Activated naive CD4-positive, alpha-beta T cell treated with Interleukin-2 at 50 U/mL for 16 hours (primary cell): ENCODE measurements at regions not wholly inside any gene's neighbourhood (a gene's known extent, or its start where the extent isn't known, plus 50 kb on each side); places are given as distances from the start of the nearest gene placed in this dataset.

ENCODE experiments used
- DNase-seq: peaks from one replicate; pipeline ENCODE4 v3.0.0-alpha.2; 2020

GRCh38 chr2:18123211-18123570, 244.7 kb downstream of the KCNS3 start:
- DNase-seq, result no peak

- no peak for DNase-seq
Measured at GRCh38 chr2:18122544-18123210, 244.2 kb downstream of the KCNS3 start.

- DNase-seq, result no peak
Measured at GRCh38 chr2:18119883-18120282, 241.4 kb downstream of the KCNS3 start.

GRCh38 chr2:18118703-18119102, 240.2 kb downstream of the KCNS3 start:
- no peak for DNase-seq

GRCh38 chr2:18117592-18117991, 239.1 kb downstream of the KCNS3 start:
- no peak for DNase-seq

GRCh38 chr2:18110222-18110621, 231.8 kb downstream of the KCNS3 start:
- no peak for DNase-seq

- no peak for DNase-seq
Measured at GRCh38 chr2:18106841-18107240, 228.4 kb downstream of the KCNS3 start.

GRCh38 chr2:18105929-18106328, 227.5 kb downstream of the KCNS3 start:
- no peak for DNase-seq

GRCh38 chr2:18104595-18105224, 226.2 kb downstream of the KCNS3 start:
- DNase-seq, result no peak

GRCh38 chr2:18096836-18097405, 218.5 kb downstream of the KCNS3 start:
- DNase-seq, result no peak

- no peak for DNase-seq
Measured at GRCh38 chr2:18094277-18094676, 215.8 kb downstream of the KCNS3 start.

GRCh38 chr2:18093196-18093595, 214.7 kb downstream of the KCNS3 start:
- no peak for DNase-seq

GRCh38 chr2:18092760-18093159, 214.3 kb downstream of the KCNS3 start:
- DNase-seq, result no peak

- DNase-seq, result no peak
Measured at GRCh38 chr2:18085593-18085992, 207.1 kb downstream of the KCNS3 start.

- no peak for DNase-seq
Measured at GRCh38 chr2:18084376-18084775, 205.9 kb downstream of the KCNS3 start.

GRCh38 chr2:18083806-18084205, 205.3 kb downstream of the KCNS3 start:
- DNase-seq, result no peak

- DNase-seq, result no peak
Measured at GRCh38 chr2:18078216-18078615, 199.7 kb downstream of the KCNS3 start.

- no peak for DNase-seq
Measured at GRCh38 chr2:18077704-18078103, 199.2 kb downstream of the KCNS3 start.

GRCh38 chr2:18077231-18077630, 198.8 kb downstream of the KCNS3 start:
- DNase-seq, result no peak

GRCh38 chr2:18074476-18074875, 196.0 kb downstream of the KCNS3 start:
- no peak for DNase-seq

- no peak for DNase-seq
Measured at GRCh38 chr2:18073601-18074000, 195.1 kb downstream of the KCNS3 start.

- no peak for DNase-seq
Measured at GRCh38 chr2:18067588-18068384, 189.3 kb downstream of the KCNS3 start.

GRCh38 chr2:18066894-18067293, 188.4 kb downstream of the KCNS3 start:
- no peak for DNase-seq

GRCh38 chr2:18066066-18066465, 187.6 kb downstream of the KCNS3 start:
- DNase-seq, result no peak
